ENCODE measurements at regions not wholly inside any gene's neighbourhood (a gene's known extent, or its start where the extent isn't known, plus 50 kb on each side); places are given as distances from the start of the nearest gene placed in this dataset.

- TF ChIP-seq CTCF (IDR thresholded peaks at IDR 0.05) = no peak
- no peak overlapping the region for H3K4me3 Mint-ChIP-seq (ENCODE audit: unreplicated experiment)
- no peak for DNase-seq (ENCODE audit: extremely low spot score, unreplicated experiment)
Measured at GRCh38 chr4:107518076-107518475, 202.0 kb downstream of the PAPSS1 start.

GRCh38 chr4:107512549-107512948, 207.5 kb downstream of the PAPSS1 start:
- no peak for DNase-seq (ENCODE audit: extremely low spot score, unreplicated experiment)
- Mint-ChIP-seq H3K36me3 (ENCODE audit: unreplicated experiment) (no peaks in the 10 kb centered on the region), H3K27ac (ENCODE audit: unreplicated experiment) (no peak overlapping the region), H3K4me1 (ENCODE audit: unreplicated experiment) (peaks cover 18% of the 10 kb centered on the region), H3K4me3 (ENCODE audit: unreplicated experiment) (no peak overlapping the region), H3K9me3 (ENCODE audit: unreplicated experiment) (no peaks in the 10 kb centered on the region), H3K27me3 (ENCODE audit: unreplicated experiment) (no peaks in the 10 kb centered on the region)
- TF ChIP-seq CTCF (IDR thresholded peaks at IDR 0.05) = no peak

More at GRCh38 chr4:107518076-107518475, 202.0 kb downstream of the PAPSS1 start:
- Mint-ChIP-seq H3K9me3 (ENCODE audit: unreplicated experiment) (no peaks in the 10 kb centered on the region), H3K4me1 (ENCODE audit: unreplicated experiment) (peaks cover 10% of the 10 kb centered on the region), H3K27me3 (ENCODE audit: unreplicated experiment) (no peaks in the 10 kb centered on the region), H3K36me3 (ENCODE audit: unreplicated experiment) (no peaks in the 10 kb centered on the region), H3K27ac (ENCODE audit: unreplicated experiment) (no peak overlapping the region)

- Mint-ChIP-seq H3K27me3 (ENCODE audit: unreplicated experiment) (no peaks in the 10 kb centered on the region), H3K4me3 (ENCODE audit: unreplicated experiment) (no peak overlapping the region), H3K4me1 (ENCODE audit: unreplicated experiment) (peaks cover 11% of the 10 kb centered on the region), H3K36me3 (ENCODE audit: unreplicated experiment) (no peaks in the 10 kb centered on the region), H3K27ac (ENCODE audit: unreplicated experiment) (no peak overlapping the region), H3K9me3 (ENCODE audit: unreplicated experiment) (peaks cover 2% of the 10 kb centered on the region)
- no peak for TF ChIP-seq CTCF (IDR thresholded peaks at IDR 0.05)
- no peak for DNase-seq (ENCODE audit: extremely low spot score, unreplicated experiment)
Measured at GRCh38 chr4:107509615-107510014, 210.4 kb downstream of the PAPSS1 start.

- no peak overlapping the region for H3K4me3 Mint-ChIP-seq (ENCODE audit: unreplicated experiment)
- no peak overlapping the region for H3K27ac Mint-ChIP-seq (ENCODE audit: unreplicated experiment)
Measured at GRCh38 chr4:107500551-107500950, 219.5 kb downstream of the PAPSS1 start.

GRCh38 chr4:107497054-107497453, 223.0 kb downstream of the PAPSS1 start:
- Mint-ChIP-seq H3K27ac (ENCODE audit: unreplicated experiment) (no peak overlapping the region), H3K27me3 (ENCODE audit: unreplicated experiment) (no peaks in the 10 kb centered on the region), H3K4me1 (ENCODE audit: unreplicated experiment) (no peaks in the 10 kb centered on the region), H3K9me3 (ENCODE audit: unreplicated experiment) (peaks cover 10% of the 10 kb centered on the region), H3K36me3 (ENCODE audit: unreplicated experiment) (no peaks in the 10 kb centered on the region), H3K4me3 (ENCODE audit: unreplicated experiment) (no peak overlapping the region)
- no peak for TF ChIP-seq CTCF (IDR thresholded peaks at IDR 0.05)
- DNase-seq (ENCODE audit: extremely low spot score, unreplicated experiment) = no peak

More at GRCh38 chr4:107500551-107500950, 219.5 kb downstream of the PAPSS1 start:
- no peaks in the 10 kb centered on the region for H3K27me3 Mint-ChIP-seq (ENCODE audit: unreplicated experiment)
- H3K4me1 Mint-ChIP-seq (ENCODE audit: unreplicated experiment) = no peaks in the 10 kb centered on the region
- H3K36me3 Mint-ChIP-seq (ENCODE audit: unreplicated experiment) = no peaks in the 10 kb centered on the region
- TF ChIP-seq CTCF (IDR thresholded peaks at IDR 0.05) = no peak
- DNase-seq (ENCODE audit: extremely low spot score, unreplicated experiment) = no peak
- H3K9me3 Mint-ChIP-seq (ENCODE audit: unreplicated experiment) = peaks cover 11% of the 10 kb centered on the region

All from osteocyte (in vitro differentiated cells).